Cardiac septum (tissue), 1 donor: ENCODE measurements at regions not wholly inside any gene's neighbourhood (a gene's known extent, or its start where the extent isn't known, plus 50 kb on each side); places are given as distances from the start of the nearest gene placed in this dataset.

Experiments used
- DNase-seq: peaks from one replicate; pipeline ENCODE4 v3.0.0-alpha.2; 2020; ENCODE audit warnings: low spot score
- intact Hi-C: fragments of 100-400 bp; cut with DNase I; formaldehyde crosslinking; loops from one replicate; pipeline ENCODE4 v1.14.0; 2022
- donor health status: DM: no; HTN: no; CAD: no.

GRCh38 chr6:9675122-9675521 is 739.8 kb downstream of the TFAP2A start:
- no peak for DNase-seq
- intact Hi-C loops: no loop called here

- no peak for DNase-seq
- intact Hi-C loops: no loop called here
These were observed 755.0 kb downstream of the TFAP2A start for GRCh38 chr6:9659848-9660247.

- intact Hi-C loops: no loop called here
- DNase-seq: no peak
These were observed 756.9 kb downstream of the TFAP2A start for GRCh38 chr6:9657994-9658393.

- intact Hi-C loops: no loop called here
- DNase-seq: no peak
These were observed 767.3 kb downstream of the TFAP2A start for GRCh38 chr6:9647599-9647998.

- no peak for DNase-seq
- intact Hi-C loops: no loop called here
These were observed 767.8 kb downstream of the TFAP2A start for GRCh38 chr6:9647071-9647445.

- DNase-seq: no peak
- intact Hi-C loops: no loop called here
These were observed 768.4 kb downstream of the TFAP2A start for GRCh38 chr6:9646342-9647070.

GRCh38 chr6:9638861-9639260 is 776.0 kb downstream of the TFAP2A start:
- DNase-seq: no peak
- intact Hi-C loops: no loop called here

GRCh38 chr6:9634776-9635175 is 780.1 kb downstream of the TFAP2A start:
- intact Hi-C loops: no loop called here
- DNase-seq: no peak

- DNase-seq: no peak
- intact Hi-C loops: no loop called here
These were observed 782.8 kb downstream of the TFAP2A start for GRCh38 chr6:9632026-9632425.

- intact Hi-C loops: no loop called here
- DNase-seq: no peak
These were observed 786.1 kb downstream of the TFAP2A start for GRCh38 chr6:9628819-9629218.

- intact Hi-C loops: no loop called here
- no peak for DNase-seq
These were observed 787.0 kb downstream of the TFAP2A start for GRCh38 chr6:9627916-9628315.

GRCh38 chr6:9623985-9624384 is 790.9 kb downstream of the TFAP2A start:
- no peak for DNase-seq
- intact Hi-C loops: no loop called here

GRCh38 chr6:9623228-9623832 is 791.5 kb downstream of the TFAP2A start:
- no peak for DNase-seq
- intact Hi-C loops: no loop called here

- intact Hi-C loops: no loop called here
- no peak for DNase-seq
These were observed 793.6 kb downstream of the TFAP2A start for GRCh38 chr6:9621276-9621675.

- DNase-seq: no peak
- intact Hi-C loops: no loop called here
These were observed 794.2 kb downstream of the TFAP2A start for GRCh38 chr6:9620687-9621086.

- no peak for DNase-seq
These were observed 794.6 kb downstream of the TFAP2A start for GRCh38 chr6:9620263-9620662.

GRCh38 chr6:9614778-9615177 is 800.1 kb downstream of the TFAP2A start:
- intact Hi-C loops: no loop called here

More at GRCh38 chr6:9620263-9620662, 794.6 kb downstream of the TFAP2A start:
- intact Hi-C loops: no loop called here

GRCh38 chr6:9612489-9612888 is 802.4 kb downstream of the TFAP2A start:
- intact Hi-C loops: no loop called here
- no peak for DNase-seq

More at GRCh38 chr6:9614778-9615177, 800.1 kb downstream of the TFAP2A start:
- DNase-seq: no peak

- no peak for DNase-seq
- intact Hi-C loops: no loop called here
These were observed 804.1 kb downstream of the TFAP2A start for GRCh38 chr6:9610620-9611415.

- intact Hi-C loops: no loop called here
- no peak for DNase-seq
These were observed 808.3 kb downstream of the TFAP2A start for GRCh38 chr6:9606435-9607134.
